Esophagus squamous epithelium (tissue), 4 donors: ENCODE measurements at regions not wholly inside any gene's neighbourhood (a gene's known extent, or its start where the extent isn't known, plus 50 kb on each side); places are given as distances from the start of the nearest gene placed in this dataset.

Source experiments
- POLR2A ChIP-seq, 4 donors: fragments of 450-650 bp; IDR thresholded peaks; one replicate each; pipeline ENCODE4 v1.6.1; 2017; ENCODE audit warnings: antibody characterized with exemption in 4 of 4, mild to moderate bottlenecking in 4 of 4, moderate library complexity in 3 of 4
- TF ChIP-seq, protein P1 (sequence below), 6 experiments: fragments of 450-650 bp in 4 of 6; fragments of 200-600 bp in 2 of 6; sonication (generic) in 2 of 6; IDR thresholded peaks; one replicate each; pipeline ENCODE4 v1.5.1; 2016 to 2019; ENCODE audit warnings: antibody characterized with exemption in 6 of 6, mild to moderate bottlenecking in 4 of 6, moderate library complexity in 4 of 6

DNA sequence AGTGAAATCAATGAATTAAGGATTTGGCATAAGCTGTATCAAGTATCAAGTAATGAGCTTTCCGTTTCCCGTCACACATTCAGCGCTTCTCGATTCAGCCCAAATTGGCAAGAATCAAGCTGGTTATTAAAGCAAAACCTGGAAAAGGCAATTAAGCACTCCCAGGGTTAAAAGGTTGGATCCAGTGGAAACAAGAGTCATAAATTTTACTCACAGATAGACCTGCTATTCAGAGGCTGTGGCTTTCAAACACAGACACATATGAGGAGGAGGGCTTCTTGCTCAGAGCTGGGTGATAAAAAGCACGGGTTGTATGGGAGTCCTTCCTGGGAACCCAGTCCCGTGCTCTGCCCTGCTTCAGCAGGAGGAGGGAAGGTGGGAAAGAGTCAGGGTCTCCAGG is 112.3 kb upstream of the CXCL14 start:
- TF ChIP-seq, protein P1, sequence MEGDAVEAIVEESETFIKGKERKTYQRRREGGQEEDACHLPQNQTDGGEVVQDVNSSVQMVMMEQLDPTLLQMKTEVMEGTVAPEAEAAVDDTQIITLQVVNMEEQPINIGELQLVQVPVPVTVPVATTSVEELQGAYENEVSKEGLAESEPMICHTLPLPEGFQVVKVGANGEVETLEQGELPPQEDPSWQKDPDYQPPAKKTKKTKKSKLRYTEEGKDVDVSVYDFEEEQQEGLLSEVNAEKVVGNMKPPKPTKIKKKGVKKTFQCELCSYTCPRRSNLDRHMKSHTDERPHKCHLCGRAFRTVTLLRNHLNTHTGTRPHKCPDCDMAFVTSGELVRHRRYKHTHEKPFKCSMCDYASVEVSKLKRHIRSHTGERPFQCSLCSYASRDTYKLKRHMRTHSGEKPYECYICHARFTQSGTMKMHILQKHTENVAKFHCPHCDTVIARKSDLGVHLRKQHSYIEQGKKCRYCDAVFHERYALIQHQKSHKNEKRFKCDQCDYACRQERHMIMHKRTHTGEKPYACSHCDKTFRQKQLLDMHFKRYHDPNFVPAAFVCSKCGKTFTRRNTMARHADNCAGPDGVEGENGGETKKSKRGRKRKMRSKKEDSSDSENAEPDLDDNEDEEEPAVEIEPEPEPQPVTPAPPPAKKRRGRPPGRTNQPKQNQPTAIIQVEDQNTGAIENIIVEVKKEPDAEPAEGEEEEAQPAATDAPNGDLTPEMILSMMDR (IDR thresholded peaks at IDR 0.05), result no peak
- TF ChIP-seq POLR2A (IDR thresholded peaks at IDR 0.05), result no peak
